A673 (cell line): ENCODE measurements at regions not wholly inside any gene's neighbourhood (a gene's known extent, or its start where the extent isn't known, plus 50 kb on each side); places are given as distances from the start of the nearest gene placed in this dataset.

ENCODE experiments used
- EZH2 ChIP-seq: fragments of 200-600 bp; sonication (generic); IDR thresholded peaks from 2 replicates; pipeline ENCODE4 v1.6.1; 2017; ENCODE audit warnings: borderline replicate concordance, low read depth, mild to moderate bottlenecking, mixed read lengths, antibody characterized with exemption, low read length; ENCODE audit not compliant: poor library complexity, severe bottlenecking
- TF ChIP-seq, protein P1 (sequence below): fragments of 300-800, 200-600 bp; sonication (generic); conservative IDR thresholded peaks from 2 replicates; pipeline ENCODE4 v1.5.1; 2017; ENCODE audit warnings: low read depth, mild to moderate bottlenecking, antibody characterized with exemption, low read length, moderate library complexity, mixed read lengths

GRCh38 chr7:422191-422885, 97.3 kb downstream of the PDGFA start:
- TF ChIP-seq, protein P1, sequence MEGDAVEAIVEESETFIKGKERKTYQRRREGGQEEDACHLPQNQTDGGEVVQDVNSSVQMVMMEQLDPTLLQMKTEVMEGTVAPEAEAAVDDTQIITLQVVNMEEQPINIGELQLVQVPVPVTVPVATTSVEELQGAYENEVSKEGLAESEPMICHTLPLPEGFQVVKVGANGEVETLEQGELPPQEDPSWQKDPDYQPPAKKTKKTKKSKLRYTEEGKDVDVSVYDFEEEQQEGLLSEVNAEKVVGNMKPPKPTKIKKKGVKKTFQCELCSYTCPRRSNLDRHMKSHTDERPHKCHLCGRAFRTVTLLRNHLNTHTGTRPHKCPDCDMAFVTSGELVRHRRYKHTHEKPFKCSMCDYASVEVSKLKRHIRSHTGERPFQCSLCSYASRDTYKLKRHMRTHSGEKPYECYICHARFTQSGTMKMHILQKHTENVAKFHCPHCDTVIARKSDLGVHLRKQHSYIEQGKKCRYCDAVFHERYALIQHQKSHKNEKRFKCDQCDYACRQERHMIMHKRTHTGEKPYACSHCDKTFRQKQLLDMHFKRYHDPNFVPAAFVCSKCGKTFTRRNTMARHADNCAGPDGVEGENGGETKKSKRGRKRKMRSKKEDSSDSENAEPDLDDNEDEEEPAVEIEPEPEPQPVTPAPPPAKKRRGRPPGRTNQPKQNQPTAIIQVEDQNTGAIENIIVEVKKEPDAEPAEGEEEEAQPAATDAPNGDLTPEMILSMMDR: no peak
- TF ChIP-seq EZH2: no peak
